A204.1 (cell line): ENCODE measurements at regions not wholly inside any gene's neighbourhood (a gene's known extent, or its start where the extent isn't known, plus 50 kb on each side); places are given as distances from the start of the nearest gene placed in this dataset.

Source experiments
- FAIRE-seq: peaks from 2 replicates; lab custom pipeline; 2012; peaks lifted over from hg19 to GRCh38; lab: Jason Lieb, UNC

DNA sequence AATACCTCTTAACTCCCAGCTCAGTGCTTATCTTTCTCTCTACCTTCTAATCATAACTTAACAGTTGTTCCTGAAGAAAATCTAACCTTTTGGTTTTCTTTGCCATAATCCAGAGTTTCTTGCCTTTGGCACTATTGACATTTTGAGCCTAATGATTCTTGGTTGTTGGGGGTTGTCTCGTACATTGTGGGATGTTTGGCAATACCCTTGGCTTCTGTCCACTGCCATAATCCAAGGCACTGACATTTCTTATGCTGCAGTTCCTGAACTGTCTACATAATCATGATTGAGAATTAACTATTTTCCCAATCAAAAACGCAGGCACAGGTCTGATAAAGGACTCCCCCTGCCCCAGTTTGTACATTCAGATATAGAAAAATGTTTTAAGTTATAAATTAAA lies 203.2 kb upstream of the MEX3C start:
- no peak for FAIRE-seq

DNA sequence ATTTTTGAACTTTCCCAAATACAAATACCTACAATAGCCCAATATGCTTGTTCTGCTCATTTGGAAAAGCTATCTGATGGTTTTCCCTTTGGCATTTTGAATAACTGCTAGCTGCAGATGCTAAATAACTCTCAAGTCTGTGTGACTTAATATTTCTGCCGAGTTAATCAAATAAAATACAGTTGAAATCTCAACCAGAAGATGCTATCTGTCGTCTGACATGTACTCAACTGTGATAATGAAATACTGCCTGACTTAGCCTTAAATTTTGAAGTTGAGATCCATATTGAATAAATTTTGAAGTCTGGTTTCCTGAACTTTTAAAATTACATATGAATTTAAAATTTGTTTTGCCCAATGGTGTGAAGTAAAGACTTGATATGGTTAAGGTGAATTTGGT lies 204.4 kb upstream of the MEX3C start:
- no peak for FAIRE-seq

DNA sequence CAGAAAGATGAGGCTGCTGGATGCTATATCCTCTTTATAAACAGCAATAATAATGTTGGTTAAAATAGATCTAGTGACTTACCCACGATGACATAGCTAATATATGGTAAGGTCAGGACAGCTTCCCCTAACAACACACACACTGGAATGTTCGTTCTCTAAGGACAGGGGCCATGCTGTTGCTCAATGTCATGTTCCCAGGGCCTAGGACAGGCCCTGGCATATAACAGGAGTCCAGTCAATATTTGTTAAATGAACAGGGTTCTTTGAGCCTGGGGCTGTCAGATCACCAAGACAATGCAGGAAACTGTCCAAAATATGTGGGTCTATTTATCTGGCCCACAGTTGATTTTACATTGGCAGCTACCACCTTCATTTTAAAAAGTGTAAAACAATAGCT lies 207.1 kb upstream of the MEX3C start:
- FAIRE-seq, result no peak

GRCh38 chr18:51405683-51406477 lies 208.4 kb upstream of the MEX3C start:
- FAIRE-seq, result no peak

- FAIRE-seq, result no peak
These were observed 220.4 kb upstream of the MEX3C start for GRCh38 chr18:51417643-51418483.

- FAIRE-seq, result no peak
These were observed 228.0 kb upstream of the MEX3C start for GRCh38 chr18:51425475-51425874.

DNA sequence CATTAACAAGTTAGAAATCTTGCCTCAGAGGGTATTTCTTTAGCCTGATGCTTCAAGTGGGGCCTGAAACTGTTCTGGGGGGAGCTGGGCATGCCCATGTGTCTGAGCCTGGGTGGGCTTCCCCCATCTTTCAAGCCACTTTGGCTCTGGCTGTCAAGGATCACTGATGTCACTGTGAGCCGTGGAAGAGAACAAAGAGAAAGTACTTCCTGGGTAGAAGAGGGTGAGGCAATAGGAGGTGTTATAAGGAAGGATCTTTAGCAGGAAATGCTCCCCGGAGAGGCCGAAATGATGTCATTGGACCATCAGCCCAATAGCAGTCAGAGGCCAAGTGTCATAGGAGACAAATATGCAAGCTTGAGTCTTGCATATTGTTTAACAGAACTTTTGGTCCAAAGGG lies 228.4 kb upstream of the MEX3C start:
- no peak for FAIRE-seq

DNA sequence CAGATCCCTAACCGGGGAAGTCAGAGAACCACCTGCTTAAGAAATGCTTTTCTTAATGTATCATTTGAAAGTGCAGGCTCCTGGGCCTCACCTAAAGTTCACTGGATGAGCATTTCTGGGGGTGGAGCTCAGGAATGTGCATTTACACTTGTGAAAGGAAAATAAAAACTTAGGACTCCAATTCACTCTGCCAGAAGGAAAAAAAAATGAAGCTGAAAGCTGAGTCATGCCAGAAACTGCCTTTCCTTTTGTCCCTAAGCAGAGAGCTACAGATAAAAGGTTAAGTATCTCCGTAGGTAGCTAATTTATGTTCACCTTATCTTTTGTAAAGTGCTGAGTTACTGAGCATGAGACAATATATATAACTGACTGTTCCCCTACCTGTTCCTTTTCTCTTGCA lies 229.5 kb upstream of the MEX3C start:
- no peak for FAIRE-seq

GRCh38 chr18:51429644-51430043 lies 232.2 kb upstream of the MEX3C start:
- no peak for FAIRE-seq

DNA sequence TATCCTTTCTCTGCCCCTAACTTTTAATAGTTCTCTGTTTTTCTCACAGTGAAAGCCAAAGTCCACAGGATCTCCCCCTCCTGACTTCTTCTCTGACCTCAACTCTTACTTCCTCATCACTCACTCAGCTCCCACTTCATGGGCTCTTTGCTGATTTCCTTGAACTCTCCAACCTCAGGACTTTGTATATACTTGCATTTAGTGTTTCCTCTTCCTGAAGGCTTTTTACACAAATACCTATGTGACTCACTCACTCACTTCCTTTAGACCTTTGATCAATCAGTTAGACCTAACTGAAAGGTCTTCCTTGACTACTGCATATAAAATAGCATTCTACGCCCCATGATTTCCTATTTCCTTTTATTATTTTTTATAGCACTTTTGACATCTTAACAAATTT lies 233.1 kb upstream of the MEX3C start:
- no peak for FAIRE-seq

- no peak for FAIRE-seq
These were observed 235.8 kb upstream of the MEX3C start for GRCh38 chr18:51433296-51433695.

DNA sequence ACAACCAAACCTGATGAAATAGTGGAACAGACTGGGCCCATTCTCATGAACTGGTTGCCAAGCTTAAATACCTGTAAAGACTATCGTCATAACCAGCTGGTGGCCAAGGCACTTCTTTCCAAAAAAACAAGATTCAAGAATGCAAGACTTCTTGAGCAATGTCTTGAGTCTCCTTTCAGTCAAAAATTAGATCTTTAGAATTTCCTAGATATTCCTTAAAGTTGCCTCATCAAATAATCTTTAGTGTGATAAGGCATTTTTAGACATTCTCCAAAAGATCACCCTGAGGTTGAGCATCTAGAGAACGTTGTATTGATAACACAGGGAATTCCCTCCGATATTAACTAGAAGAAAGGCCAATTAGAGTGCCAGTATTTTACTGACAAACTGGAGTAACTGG lies 236.4 kb upstream of the MEX3C start:
- FAIRE-seq, result no peak

- FAIRE-seq, result no peak
These were observed 240.1 kb upstream of the MEX3C start for GRCh38 chr18:51437280-51438271.

GRCh38 chr18:51438797-51439350 lies 241.4 kb upstream of the MEX3C start:
- no peak for FAIRE-seq

DNA sequence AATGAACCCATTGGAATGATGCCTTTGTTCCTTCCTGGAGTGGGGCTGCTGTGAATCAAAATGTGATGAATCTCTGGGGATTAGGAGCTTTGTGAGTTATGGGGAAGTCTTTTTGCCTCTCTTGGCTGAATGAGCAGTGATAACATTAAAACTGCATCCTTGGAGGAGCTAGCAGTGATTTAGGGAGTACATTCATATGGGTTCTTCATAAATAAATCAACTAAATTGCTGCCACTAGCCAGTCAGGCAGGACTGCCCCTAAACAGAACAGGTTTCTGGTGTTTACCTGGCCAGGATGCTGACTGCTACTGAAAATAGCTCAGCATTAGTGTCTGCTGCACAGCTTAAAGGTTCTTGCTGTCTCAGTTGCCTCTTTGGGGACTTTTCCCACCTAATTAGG lies 244.5 kb upstream of the MEX3C start:
- no peak for FAIRE-seq

GRCh38 chr18:51446571-51447210 lies 249.2 kb upstream of the MEX3C start:
- no peak for FAIRE-seq

GRCh38 chr18:51447351-51448342 lies 250.2 kb upstream of the MEX3C start:
- FAIRE-seq, result no peak

DNA sequence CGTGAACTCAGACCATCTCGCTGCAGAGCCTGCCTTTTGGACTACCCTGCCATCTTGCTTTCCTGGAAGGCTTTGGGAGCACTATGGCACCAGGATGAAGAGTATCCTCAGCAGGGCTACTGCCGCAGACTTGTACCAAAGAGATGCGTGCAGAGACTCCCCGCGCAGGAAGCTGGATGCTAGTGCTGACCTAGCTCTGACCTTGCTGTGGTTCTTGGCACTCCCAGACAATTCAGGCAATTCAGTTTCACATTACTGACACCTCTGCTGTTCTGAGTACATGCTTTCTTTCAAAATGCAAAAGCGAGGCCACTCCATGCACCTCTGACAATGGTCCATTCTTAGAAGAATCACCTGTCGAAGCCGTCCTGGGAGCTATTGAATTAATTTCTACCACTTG lies 251.5 kb upstream of the MEX3C start:
- FAIRE-seq, result no peak

GRCh38 chr18:51453594-51453993 lies 256.1 kb upstream of the MEX3C start:
- no peak for FAIRE-seq

DNA sequence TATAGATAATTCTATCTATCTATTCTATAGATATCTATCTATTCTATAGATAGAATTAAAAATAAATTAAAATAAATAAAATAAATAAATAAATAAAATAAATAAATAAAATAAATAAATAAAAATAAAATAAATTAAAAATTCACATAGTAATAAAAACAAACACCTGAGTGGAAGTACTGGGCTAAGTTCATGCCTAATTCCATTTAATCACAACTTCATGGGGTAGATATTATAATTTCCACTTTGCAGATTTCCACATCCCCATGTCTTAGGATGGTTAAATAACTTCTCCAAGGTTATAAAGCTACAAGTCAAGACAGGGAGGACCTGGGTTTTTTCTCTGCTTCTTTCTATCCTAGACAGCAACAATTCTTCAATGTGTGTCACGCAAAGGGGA lies 261.4 kb upstream of the MEX3C start:
- FAIRE-seq, result peak; percentile 93
